HG02852 (cell line): ENCODE measurements at regions not wholly inside any gene's neighbourhood (a gene's known extent, or its start where the extent isn't known, plus 50 kb on each side); places are given as distances from the start of the nearest gene placed in this dataset.
"Not testable (repeated sequence)": the region's sequence is repeated elsewhere in the genome, so short reads cannot be mapped to it uniquely, and the experiment has no call there.

Experiments
- ATAC-seq: cut with Tn5 transposase; IDR thresholded peaks from one replicate; pipeline ENCODE4 v1.9.1; 2021; ENCODE audit warnings: mild to moderate bottlenecking, moderate library complexity; ENCODE audit not compliant: unreplicated experiment

GRCh38 chr12:25861226-25861625 lies 97.3 kb upstream of the RASSF8 start:
- ATAC-seq, result no peak

GRCh38 chr12:25864306-25865276 lies 93.9 kb upstream of the RASSF8 start:
- no peak for ATAC-seq

DNA sequence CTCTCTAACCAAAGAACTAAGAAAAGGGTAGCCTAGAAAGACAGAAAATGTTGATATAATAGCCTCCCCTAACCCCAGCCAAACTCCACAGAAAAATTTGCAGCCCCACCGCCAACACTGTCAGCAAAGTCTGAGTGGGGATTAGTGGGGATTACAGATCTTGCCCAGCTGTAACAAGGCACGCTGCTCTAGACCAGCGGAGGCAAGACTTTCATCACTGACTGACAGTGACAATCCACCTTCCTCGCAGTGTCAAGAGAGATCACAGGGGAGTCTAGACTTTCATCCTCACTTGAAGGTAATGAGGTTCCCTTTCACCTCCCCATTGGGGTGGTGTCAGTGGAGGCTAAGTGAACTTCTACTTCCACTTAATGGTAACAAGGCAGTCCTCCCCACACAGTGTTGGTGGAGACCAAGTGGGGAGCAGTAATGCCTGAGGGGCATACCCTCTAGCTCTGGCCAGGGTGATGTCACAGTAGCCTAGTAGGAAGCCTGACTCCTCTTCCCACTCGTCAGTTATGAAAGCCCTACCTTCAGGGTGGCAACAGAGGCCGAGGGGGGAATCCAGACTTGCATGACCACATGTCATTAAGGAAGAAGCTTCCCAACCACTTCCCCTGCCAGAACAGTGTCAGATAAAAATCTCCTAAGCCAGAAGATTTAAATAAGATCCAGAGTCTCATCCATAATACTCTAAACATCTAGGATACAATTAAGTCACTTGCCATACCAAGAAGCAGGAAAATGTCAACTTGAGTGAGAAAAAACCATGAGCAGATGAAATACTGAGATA lies 91.7 kb upstream of the RASSF8 start:
- no peak for ATAC-seq

DNA sequence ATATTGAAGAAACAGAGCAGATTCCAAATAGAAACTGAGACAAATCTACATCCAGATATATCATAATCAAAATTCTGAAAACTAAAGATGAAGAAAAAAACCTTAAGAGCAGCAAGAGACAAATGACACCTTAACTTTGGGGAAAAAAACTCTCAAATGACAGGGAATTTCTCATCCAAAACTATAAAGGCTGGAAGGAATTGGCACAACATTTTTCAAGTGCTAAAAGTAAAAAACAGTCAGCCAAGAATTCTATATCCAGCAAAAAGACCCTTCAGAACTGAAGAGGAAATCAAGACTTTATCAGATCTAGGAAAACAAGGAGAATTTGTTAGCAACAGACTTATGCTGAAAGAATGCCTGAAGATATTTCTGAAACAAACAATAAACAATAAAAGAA lies 90.3 kb upstream of the RASSF8 start:
- ATAC-seq, result no peak

DNA sequence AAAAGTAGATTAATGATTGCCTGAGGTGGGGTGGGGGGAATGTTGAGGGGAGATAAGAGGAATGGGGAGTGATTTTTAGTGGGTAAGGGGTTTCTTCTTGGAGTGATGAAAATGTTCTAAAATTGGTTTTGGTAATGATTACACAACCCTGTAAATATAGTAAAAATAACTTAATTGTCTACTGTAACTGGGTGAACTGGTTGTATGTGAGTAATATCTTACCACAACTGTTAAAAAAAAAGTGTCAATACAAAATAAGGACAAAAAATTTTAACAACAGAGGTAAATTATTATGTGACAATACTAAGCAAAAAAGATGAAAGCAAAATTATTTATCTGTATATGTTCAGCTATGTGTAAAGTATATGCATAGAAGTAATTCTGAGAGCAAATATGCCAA lies 86.3 kb upstream of the RASSF8 start:
- no peak for ATAC-seq

- no peak for ATAC-seq
Observed at GRCh38 chr12:25875661-25876060, 82.8 kb upstream of the RASSF8 start.

GRCh38 chr12:25876383-25877045 lies 82.0 kb upstream of the RASSF8 start:
- no peak for ATAC-seq

DNA sequence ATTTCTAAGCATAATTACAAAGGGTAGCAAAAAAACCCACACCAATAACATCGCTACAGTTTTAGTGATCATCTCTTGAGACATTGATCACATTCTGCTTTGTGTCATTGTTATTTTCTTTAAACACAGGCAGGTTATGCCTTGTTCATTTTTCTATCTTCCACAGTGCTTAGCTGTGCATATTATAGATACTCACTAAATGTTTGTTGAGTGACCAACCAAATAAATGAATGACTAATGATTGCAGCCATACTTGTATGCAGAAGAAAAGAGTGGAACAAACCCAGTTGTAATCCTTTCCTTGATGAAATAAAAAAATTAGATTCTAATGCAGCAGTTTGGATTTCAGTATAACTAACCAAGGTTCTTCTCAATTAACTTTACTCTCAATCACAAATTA lies 81.0 kb upstream of the RASSF8 start:
- ATAC-seq, result no peak

- ATAC-seq, result no peak
Observed at GRCh38 chr12:25882266-25882665, 76.2 kb upstream of the RASSF8 start.

GRCh38 chr12:25883026-25883916 lies 75.2 kb upstream of the RASSF8 start:
- no peak for ATAC-seq

- no peak for ATAC-seq
Observed at GRCh38 chr12:25884024-25884919, 74.2 kb upstream of the RASSF8 start.

- ATAC-seq, result no peak
Observed at GRCh38 chr12:25884920-25885234, 73.6 kb upstream of the RASSF8 start.

GRCh38 chr12:25886396-25886795 lies 72.1 kb upstream of the RASSF8 start:
- ATAC-seq, result no peak

DNA sequence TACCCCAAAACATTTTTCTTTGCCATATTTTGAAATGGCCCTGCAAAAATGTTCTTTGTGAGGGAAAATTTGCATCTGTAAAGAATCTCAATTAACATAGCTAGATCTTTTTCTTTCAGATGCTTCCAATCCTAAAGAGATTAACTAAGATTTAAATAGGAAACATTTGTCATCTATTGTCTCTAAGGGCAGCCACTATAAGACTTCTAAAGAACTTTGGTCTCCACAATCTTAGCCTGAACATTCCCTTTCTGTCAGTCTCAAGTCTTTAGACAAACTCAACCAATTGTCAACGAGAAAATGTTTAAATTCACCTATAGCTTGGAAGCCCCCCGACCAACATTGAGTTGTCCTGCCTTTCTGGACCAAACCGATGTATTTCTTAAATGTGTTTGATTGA lies 71.1 kb upstream of the RASSF8 start:
- no peak for ATAC-seq

GRCh38 chr12:25889185-25889584 lies 69.3 kb upstream of the RASSF8 start:
- ATAC-seq, result no peak

DNA sequence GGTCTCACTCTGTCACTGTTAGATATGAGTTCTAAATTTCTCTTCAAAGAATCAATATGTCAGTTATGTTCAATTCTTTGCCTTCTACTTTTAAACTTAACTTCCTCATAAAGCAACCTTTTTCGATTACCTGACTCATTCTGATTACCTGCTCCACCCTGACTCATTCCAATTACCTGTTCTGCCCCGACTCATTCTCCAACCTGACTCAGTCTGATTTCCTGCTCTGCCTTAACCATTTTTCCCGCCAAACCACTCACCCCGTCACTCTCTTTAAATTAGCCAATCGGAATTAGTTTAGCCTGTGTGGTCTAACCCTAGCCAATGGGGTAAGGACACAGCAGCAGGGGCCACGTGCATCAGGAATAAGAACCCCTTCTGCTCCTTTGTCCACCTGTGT lies 67.4 kb upstream of the RASSF8 start:
- ATAC-seq, result not testable (repeated sequence)

DNA sequence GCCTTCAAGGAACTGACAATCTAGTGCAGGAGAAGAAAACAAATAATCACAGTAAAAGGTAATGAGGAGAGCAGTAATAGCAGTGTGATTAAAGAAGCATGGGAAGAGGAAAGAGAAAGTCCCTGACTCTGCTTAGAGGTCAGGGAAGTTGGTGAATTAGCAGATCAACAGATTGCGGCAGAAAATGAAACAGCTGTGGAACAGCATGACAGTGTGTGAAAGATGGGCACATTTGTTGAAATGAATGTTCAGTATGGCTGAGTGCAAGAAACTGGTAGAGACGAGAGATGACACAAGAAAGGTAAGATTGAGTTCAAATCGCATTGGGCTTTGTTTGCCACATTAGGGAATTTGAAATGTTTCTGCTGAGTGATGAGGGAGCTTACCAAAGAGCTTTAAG lies 63.7 kb upstream of the RASSF8 start:
- no peak for ATAC-seq

- ATAC-seq, result no peak
Observed at GRCh38 chr12:25896981-25897380, 61.5 kb upstream of the RASSF8 start.

- ATAC-seq, result no peak
Observed at GRCh38 chr12:25903603-25904245, 54.8 kb upstream of the RASSF8 start.
